Endodermal cell (in vitro differentiated cells): ENCODE measurements at regions not wholly inside any gene's neighbourhood (a gene's known extent, or its start where the extent isn't known, plus 50 kb on each side); places are given as distances from the start of the nearest gene placed in this dataset.
A peak's percentile ranks its signal among the peaks of the same experiment; 100 is the strongest.

ENCODE experiments used
- DNase-seq: peaks from one replicate; pipeline ENCODE4 v3.0.0-alpha.2; 2017
- H3K27ac ChIP-seq: 2 replicates; pipeline ENCODE4 v1.5.1; 2013; ENCODE audit warnings: mild to moderate bottlenecking, low read depth, low read length, moderate library complexity
- H3K27me3 ChIP-seq: 2 replicates; pipeline ENCODE4 v1.6.1; 2013; ENCODE audit warnings: mild to moderate bottlenecking, low read length, moderate library complexity; ENCODE audit not compliant: insufficient read depth, control insufficient read depth, poor library complexity, severe bottlenecking
- H3K36me3 ChIP-seq: 2 replicates; pipeline ENCODE4 v1.7.0; 2013; ENCODE audit warnings: mild to moderate bottlenecking, low read length, moderate library complexity; ENCODE audit not compliant: control insufficient read depth, insufficient read depth
- H3K4me1 ChIP-seq: one replicate; pipeline ENCODE4 v1.7.0; 2013; ENCODE audit warnings: low read length; ENCODE audit not compliant: control insufficient read depth, insufficient read depth
- H3K4me3 ChIP-seq: 2 replicates; pipeline ENCODE4 v1.5.1; 2013; ENCODE audit warnings: mild to moderate bottlenecking, low read length, moderate library complexity
- H3K9ac ChIP-seq: 2 replicates; pipeline ENCODE4 v1.6.1; 2013; ENCODE audit warnings: mild to moderate bottlenecking, low read length, moderate library complexity; ENCODE audit not compliant: poor library complexity, severe bottlenecking; ENCODE audit errors: extremely low read depth
- H3K9me3 ChIP-seq: 2 replicates; pipeline ENCODE4 v1.6.1; 2013; ENCODE audit warnings: mild to moderate bottlenecking, low read length, moderate library complexity; ENCODE audit not compliant: control insufficient read depth
- H3K27ac Mint-ChIP-seq: 2 replicates; pipeline ENCODE4 v1.8.0; 2020; ENCODE audit warnings: mixed read lengths
- H3K27me3 Mint-ChIP-seq: 2 replicates; pipeline ENCODE4 v1.8.0; 2021; ENCODE audit warnings: mild to moderate bottlenecking, mixed read lengths; ENCODE audit not compliant: insufficient read depth
- H3K36me3 Mint-ChIP-seq: 2 replicates; pipeline ENCODE4 v1.8.0; 2020; ENCODE audit warnings: low read depth, mixed read lengths
- H3K4me1 Mint-ChIP-seq: 2 replicates; pipeline ENCODE4 v1.8.0; 2020; ENCODE audit warnings: mixed read lengths
- H3K4me3 Mint-ChIP-seq: 2 replicates; pipeline ENCODE4 v1.8.0; 2020; ENCODE audit warnings: mild to moderate bottlenecking, moderate library complexity, mixed read lengths
- H3K9me3 Mint-ChIP-seq: 2 replicates; pipeline ENCODE4 v1.8.0; 2020; ENCODE audit warnings: mild to moderate bottlenecking, mixed read lengths
- WGBS, 2 experiments: methylation state at CpG; one replicate each; pipeline versions ENCODE4 v1.1.5 to v1.1.7; 2013; ENCODE audit warnings: missing lambda C conversion rate in 2 of 2, mixed read lengths in 1 of 2; ENCODE audit not compliant: insufficient coverage in 1 of 2, insufficient read length in 1 of 2; 5-methylcytosine and 5-hydroxymethylcytosine counted together
- TF ChIP-seq, protein P1 (sequence below): fragments of 200-600 bp; sonication (generic); conservative IDR thresholded peaks from 2 replicates; pipeline ENCODE4 v1.5.0; 2021; ENCODE audit warnings: antibody characterized with exemption, mild to moderate bottlenecking

DNA sequence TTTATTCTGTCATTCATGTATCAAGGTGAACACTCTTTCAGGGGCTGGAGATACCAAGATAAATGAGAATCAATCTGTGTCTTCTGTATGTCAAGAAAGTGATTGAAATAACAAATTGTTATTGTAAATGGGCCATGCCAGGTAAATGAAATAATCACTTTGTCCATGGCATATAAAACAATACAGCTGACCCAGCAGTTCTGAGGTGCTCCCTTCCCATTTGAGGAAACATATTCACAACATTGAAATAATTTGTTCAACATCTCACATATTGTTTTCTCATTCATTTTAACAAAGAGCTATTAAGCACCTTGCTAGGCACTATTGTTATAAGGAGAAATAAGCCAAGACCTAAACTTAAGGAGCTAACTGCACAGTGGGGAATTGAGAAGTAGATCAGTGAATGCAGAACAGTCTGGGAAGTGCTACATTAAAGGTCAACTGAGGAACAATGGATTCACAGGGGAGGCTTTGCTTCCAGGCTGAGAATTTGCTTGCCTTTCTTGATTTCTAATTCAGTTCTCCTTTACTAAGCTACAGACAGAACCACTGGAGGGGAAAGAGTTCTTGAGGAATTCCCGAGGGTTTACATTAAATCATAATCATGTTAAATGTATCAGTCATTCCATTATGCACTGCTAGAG lies 806.3 kb upstream of the ARPP21 start:
- WGBS, 2 experiments: no CpG with 5 or more reads among the region's 1 CpG
- H3K9me3 ChIP-seq: no peaks in the 10 kb centered on the region
- Mint-ChIP-seq H3K27ac (peak overlapping the region; percentile 26), H3K4me1 (peaks cover 11% of the 10 kb centered on the region), H3K36me3 (no peaks in the 10 kb centered on the region), H3K4me3 (no peak overlapping the region), H3K9me3 (no peaks in the 10 kb centered on the region), H3K27me3 (no peaks in the 10 kb centered on the region)
- H3K27me3 ChIP-seq: no peaks in the 10 kb centered on the region
- H3K27ac ChIP-seq: no peak overlapping the region
- no peak overlapping the region for H3K4me3 ChIP-seq
- TF ChIP-seq, protein P1, sequence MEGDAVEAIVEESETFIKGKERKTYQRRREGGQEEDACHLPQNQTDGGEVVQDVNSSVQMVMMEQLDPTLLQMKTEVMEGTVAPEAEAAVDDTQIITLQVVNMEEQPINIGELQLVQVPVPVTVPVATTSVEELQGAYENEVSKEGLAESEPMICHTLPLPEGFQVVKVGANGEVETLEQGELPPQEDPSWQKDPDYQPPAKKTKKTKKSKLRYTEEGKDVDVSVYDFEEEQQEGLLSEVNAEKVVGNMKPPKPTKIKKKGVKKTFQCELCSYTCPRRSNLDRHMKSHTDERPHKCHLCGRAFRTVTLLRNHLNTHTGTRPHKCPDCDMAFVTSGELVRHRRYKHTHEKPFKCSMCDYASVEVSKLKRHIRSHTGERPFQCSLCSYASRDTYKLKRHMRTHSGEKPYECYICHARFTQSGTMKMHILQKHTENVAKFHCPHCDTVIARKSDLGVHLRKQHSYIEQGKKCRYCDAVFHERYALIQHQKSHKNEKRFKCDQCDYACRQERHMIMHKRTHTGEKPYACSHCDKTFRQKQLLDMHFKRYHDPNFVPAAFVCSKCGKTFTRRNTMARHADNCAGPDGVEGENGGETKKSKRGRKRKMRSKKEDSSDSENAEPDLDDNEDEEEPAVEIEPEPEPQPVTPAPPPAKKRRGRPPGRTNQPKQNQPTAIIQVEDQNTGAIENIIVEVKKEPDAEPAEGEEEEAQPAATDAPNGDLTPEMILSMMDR: no peak
- DNase-seq: no peak
- no peak overlapping the region for H3K9ac ChIP-seq
- no peaks in the 10 kb centered on the region for H3K4me1 ChIP-seq
- no peaks in the 10 kb centered on the region for H3K36me3 ChIP-seq

DNA sequence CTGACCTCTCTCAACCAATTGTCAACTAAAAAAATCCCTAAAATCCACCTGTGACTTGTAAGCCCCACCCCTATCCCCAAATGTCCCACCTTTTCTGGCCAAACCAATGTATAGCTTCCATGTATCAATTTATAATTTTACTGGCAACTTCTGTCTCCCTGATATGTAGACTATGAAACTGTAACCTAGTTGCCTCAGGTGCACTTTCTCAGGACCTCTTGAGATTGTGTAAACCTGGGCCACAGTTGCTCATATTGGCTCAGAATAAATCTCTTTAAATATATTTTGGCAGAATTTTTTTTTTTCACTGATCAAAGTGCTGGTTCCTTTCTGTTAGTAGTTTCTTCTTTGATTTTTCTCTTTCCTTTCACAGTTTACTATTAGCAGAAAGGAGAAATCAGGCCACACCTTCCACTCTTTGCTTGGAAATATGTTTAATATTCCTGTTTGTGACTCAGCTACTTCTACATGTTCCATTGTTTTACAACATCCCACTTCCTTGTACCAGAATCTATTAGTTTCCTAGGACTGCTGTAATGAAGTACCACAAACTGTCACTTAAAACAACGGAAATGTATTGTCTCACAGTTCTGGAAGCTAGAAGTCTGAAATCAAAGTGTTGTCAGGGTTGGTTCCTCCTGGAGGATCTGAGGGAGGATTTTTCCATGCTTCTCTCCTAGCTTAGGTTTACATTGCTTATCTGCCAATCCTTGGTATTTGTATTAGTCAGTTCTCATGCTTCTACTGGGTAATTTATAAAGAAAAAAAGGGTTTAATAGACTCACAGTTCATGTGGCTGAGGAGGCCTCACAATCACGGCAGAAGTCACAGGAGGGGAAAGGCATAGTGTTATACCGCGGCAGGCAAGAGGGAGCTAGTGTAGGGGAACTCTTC lies 801.2 kb upstream of the ARPP21 start:
- Mint-ChIP-seq H3K27me3 (no peaks in the 10 kb centered on the region), H3K27ac (no peak overlapping the region), H3K9me3 (no peaks in the 10 kb centered on the region), H3K36me3 (no peaks in the 10 kb centered on the region), H3K4me1 (peaks cover 10% of the 10 kb centered on the region), H3K4me3 (no peak overlapping the region)
- Histone ChIP-seq H3K9me3 (no peaks in the 10 kb centered on the region), H3K27me3 (no peaks in the 10 kb centered on the region), H3K4me1 (no peaks in the 10 kb centered on the region), H3K9ac (no peak overlapping the region), H3K36me3 (no peaks in the 10 kb centered on the region), H3K4me3 (no peak overlapping the region), H3K27ac (no peak overlapping the region)
- TF ChIP-seq, protein P1: no peak
- WGBS, 2 experiments: 95 to 98% methylated on average over 3 to 4 of the region's 4 CpGs
- no peak for DNase-seq

DNA sequence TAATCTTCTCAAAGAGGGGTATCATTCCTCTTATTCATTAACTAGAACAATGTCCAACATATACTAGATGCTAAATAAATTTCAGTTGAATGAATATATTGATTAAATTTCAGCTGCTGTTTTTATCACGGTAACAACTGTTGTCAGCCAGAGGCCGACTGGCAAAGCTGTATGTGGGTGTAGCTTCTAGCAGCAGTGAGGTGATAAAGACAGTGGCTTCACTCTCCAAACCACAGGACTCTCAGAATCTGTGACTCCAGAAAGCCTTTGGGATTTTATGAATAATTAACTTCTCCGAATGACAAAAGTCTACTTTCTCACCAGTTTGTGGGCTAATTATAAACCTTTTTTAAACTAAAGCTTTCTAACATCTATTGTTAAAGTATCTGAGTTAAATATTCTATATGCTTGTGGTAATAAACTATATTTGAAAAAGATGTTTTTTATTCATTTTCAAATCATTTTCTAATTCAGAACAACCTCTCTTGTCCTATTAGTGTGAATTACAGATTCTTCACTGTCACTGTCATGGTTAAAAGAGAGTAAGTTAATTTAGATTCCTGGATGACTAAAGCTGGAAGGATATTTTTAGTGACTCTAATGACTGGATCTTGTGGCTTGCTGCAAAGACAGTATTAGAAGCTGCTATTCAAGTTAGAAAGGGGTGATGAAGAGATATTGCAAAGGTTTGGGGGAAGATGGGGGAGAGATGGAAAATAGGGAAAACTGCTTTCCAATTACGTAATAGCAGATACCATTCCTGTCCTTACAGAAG lies 796.4 kb upstream of the ARPP21 start:
- Histone ChIP-seq H3K27me3 (no peaks in the 10 kb centered on the region), H3K4me3 (no peak overlapping the region), H3K9ac (no peak overlapping the region), H3K4me1 (peaks cover 12% of the 10 kb centered on the region), H3K36me3 (no peaks in the 10 kb centered on the region), H3K27ac (no peak overlapping the region), H3K9me3 (no peaks in the 10 kb centered on the region)
- Mint-ChIP-seq H3K4me3 (no peak overlapping the region), H3K9me3 (no peaks in the 10 kb centered on the region), H3K36me3 (no peaks in the 10 kb centered on the region), H3K4me1 (peaks cover 47% of the 10 kb centered on the region), H3K27me3 (no peaks in the 10 kb centered on the region), H3K27ac (no peak overlapping the region)
- TF ChIP-seq, protein P1: no peak
- DNase-seq: peak; percentile 57
- 61% methylated on average over 3 of the region's 4 CpGs; no CpG with 5 or more reads in 1 of the 2 experiments for whole genome bisulfite sequencing, 2 experiments
